HG03521 (cell line): ENCODE measurements at regions not wholly inside any gene's neighbourhood (a gene's known extent, or its start where the extent isn't known, plus 50 kb on each side); places are given as distances from the start of the nearest gene placed in this dataset.
A peak's percentile ranks its signal among the peaks of the same experiment; 100 is the strongest.
"Not testable (repeated sequence)": the region's sequence is repeated elsewhere in the genome, so short reads cannot be mapped to it uniquely, and the experiment has no call there.

ENCODE experiments used
- ATAC-seq: cut with Tn5 transposase; IDR thresholded peaks from one replicate; pipeline ENCODE4 v1.9.1; 2021; ENCODE audit warnings: mild to moderate bottlenecking, moderate library complexity; ENCODE audit not compliant: unreplicated experiment

- ATAC-seq = no peak
These were observed 159.8 kb upstream of the TMEM260 start for GRCh38 chr14:56419750-56420149.

GRCh38 chr14:56422221-56422620 is 157.4 kb upstream of the TMEM260 start:
- no peak for ATAC-seq

GRCh38 chr14:56422703-56423213 is 156.8 kb upstream of the TMEM260 start:
- no peak for ATAC-seq

GRCh38 chr14:56423544-56423943 is 156.1 kb upstream of the TMEM260 start:
- ATAC-seq = no peak

GRCh38 chr14:56431013-56431412 is 148.6 kb upstream of the TMEM260 start:
- no peak for ATAC-seq

GRCh38 chr14:56449670-56450213 is 129.9 kb upstream of the TMEM260 start:
- ATAC-seq = no peak

DNA sequence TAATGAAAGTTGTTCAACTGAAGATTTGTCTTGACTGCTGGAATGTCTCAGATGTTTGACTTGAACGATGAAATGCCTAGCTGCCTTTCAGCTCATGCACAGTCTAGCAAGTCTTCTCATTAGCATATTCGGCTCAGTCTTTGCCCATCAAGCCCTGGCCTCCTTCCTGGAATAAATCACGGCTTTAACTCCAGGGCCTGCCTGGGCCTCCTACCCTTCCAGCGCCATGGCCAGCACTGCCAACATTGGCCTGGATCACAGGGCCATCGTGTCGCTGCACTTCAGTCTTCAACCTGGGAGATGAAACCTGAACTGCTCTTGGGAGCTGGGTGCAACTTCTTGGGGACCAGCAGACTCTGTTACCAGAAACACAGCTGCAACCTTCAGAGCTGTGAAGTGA is 126.7 kb upstream of the TMEM260 start:
- ATAC-seq = no peak

- ATAC-seq = not testable (repeated sequence)
These were observed 124.9 kb upstream of the TMEM260 start for GRCh38 chr14:56454680-56455079.

DNA sequence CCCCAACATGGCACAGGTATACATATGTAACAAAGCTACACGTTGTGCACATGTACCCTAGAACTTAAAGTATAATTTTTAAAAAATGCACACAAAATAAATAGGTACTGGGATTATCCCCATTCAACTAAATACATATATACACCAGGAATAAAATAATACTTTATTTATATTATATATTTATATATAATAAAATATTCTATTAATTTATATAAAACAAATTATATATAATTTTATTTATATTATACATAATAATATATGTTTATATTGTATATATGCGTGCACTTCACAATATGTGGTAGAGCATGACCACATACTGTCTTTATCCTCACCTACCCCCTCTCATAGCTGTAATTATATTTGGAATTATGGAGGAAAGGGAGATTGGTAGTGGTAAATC is 119.1 kb upstream of the TMEM260 start:
- no peak for ATAC-seq

- ATAC-seq = no peak
These were observed 118.0 kb upstream of the TMEM260 start for GRCh38 chr14:56461276-56462275.

DNA sequence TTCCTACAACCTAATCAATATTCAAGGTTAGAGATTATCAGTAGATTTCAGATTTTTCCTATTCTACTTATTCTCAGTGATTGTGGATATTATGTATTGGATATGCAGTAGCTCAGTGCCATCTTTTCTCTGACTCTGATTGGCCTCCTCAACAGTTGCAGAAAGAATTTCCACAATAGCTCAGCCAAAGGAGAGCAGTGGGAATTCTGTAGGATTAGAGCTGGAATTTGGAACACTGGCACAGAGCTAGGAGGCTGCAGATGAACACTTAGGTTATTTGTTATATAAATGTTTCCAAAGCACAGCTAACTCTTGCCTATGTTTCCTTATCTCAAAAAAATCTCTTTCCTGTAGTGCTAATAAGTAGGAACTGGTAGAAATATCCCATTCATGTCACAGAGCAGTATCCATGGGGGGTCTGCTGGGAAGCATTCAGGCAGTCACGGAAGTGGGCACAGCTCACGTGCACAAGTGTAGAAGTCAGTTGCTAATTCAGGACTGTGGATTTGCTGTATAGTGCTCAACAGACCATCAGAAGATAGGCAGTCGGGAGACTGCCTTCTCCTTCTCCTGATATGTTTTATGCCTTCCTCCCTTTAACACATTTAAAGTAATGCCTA is 116.2 kb upstream of the TMEM260 start:
- no peak for ATAC-seq

DNA sequence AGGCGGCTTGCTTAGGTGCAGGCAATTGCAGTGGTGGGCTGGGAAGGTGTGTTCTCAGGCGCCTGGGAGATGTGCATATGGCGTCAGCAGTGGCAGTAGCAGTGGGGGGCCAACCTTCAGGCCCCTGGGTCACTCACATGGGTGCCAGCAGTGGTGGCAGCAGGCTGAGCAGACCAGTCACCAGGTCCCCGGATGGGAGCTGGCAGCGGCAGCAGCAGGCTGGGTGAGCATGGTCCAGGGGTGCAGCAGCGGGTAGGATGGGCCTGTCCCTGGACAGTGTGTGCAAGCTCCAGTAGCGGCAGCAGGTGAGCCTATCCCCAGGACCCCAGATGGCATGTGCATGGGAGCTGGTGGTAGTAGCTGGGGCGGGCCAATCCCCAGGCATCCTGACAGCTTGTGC is 108.5 kb upstream of the TMEM260 start:
- no peak for ATAC-seq

GRCh38 chr14:56474419-56475022 is 105.1 kb upstream of the TMEM260 start:
- ATAC-seq = no peak

DNA sequence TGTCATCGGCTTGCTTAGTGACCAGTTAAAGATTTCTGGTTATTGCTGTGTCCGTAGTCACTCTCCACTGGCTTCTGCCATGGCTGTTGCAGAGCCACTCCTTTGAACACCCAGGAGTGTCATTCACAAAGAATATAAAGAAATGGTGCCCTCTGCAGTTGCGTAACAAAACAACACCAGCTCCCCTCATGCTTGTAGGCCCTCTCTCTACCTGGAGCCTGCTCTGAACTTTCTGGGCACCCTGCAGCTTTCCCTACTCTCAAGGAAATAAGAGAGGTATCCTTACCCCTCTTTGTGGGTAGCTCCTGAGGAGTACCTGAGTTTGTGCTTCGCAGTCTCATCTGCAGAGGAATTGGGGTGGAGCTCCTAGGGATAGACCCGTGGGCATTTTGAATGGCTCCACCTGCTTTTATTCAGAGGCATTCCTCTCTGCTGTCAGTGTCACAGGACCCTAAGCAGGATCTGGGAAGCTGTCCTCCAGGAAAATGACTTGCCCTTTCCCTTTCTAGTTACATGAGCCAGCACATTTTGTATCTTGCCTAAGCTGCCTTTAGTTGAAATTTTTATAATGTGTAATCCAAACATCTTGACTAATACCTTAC is 97.2 kb upstream of the TMEM260 start:
- no peak for ATAC-seq

GRCh38 chr14:56487090-56487667 is 92.4 kb upstream of the TMEM260 start:
- ATAC-seq = no peak

DNA sequence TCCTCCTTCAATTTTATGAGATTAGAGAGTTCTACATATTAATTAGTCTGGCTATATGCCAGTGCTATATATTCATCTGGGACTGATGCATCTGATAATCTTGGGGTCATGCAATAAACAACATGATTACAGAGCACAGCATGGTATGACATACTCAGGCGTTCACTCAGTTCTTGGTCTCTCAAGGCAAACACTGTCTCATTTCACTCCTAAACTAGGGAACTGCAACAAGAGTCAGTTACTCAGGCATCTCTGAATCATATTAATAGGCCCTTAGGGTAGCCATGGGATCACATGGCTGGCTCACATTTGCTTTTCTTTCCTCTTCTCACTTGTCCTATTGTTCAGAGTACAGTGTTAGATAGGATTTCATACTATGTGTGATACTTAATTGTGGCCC is 91.8 kb upstream of the TMEM260 start:
- ATAC-seq = no peak

- no peak for ATAC-seq
These were observed 91.3 kb upstream of the TMEM260 start for GRCh38 chr14:56488306-56488705.

- ATAC-seq = no peak
These were observed 89.2 kb upstream of the TMEM260 start for GRCh38 chr14:56490379-56490778.

DNA sequence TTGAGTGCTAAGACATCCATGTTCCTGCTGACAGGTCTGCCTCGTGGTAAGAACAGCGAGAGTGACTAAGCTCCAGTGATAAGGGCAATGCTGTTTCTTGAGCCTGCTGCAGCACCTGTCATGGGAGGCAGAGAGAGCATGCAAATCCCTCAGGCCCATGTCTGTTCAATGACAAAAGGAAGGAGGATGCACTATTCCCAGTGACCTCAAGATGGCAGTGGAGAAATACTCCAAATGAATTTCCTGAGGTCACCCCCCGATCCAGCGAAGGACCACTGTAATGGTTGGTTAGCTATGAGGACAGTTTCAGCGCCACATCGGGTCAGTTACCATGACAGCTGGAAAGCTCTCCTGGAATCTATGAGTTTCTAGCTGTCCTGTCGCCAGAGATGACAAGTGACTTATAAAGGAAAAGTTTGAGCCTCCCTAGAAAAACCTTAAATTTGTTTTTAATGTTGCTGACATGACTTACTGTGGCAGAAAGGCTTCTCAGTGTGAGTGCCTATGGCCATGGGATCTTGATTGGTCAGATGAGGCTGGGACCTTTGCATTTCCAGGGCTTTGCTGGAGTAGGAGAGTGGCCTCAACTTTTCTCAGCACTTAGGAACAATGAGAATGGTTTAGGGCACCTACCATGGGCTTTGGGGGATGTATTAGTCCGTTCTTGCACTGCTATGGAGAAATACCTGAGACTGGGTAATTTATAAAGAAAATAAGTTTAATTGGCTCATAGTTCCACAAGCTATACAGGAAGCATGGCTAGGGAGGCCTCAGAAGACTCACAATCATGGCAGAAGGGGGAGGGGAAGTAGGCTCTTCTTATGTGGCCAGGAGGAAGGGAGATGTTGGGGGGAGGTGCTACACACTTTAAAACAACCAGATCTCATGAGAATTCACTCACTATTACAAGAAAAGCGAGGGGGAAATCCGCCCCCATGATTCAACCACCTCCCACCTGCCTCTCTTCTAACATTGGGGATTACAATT is 88.0 kb upstream of the TMEM260 start:
- ATAC-seq = peak; percentile 65
